ENCODE measurements at regions not wholly inside any gene's neighbourhood (a gene's known extent, or its start where the extent isn't known, plus 50 kb on each side); places are given as distances from the start of the nearest gene placed in this dataset.

DNA sequence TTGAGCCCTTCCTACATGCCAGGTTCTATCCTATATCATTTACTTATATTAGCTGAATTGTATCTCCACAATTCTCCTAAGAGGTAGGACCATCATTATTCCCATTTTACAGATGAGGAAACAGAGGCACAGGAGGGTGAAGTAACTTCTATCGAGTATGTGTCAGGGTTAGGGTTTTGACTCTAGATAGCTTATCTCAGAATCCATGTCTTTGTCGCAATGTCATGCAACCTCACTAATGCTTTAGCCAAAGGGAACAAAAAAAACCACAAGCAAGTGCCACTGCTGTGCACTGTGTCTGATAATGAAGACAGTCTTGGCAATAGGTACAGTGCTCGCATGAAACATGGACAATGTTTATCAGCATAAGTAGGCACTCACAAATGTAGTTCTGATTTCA, 95.4 kb upstream of the CLDN14 start:
- no peak for DNase-seq (ENCODE audit: low spot score)
- Histone ChIP-seq H3K4me3 (no peak overlapping the region), H3K36me3 (ENCODE audit: insufficient read depth) (no peaks in the 10 kb centered on the region), H4K20me1 (replicated peaks; ENCODE audit: insufficient read depth) (no peaks in the 10 kb centered on the region), H3F3A (replicated peaks; ENCODE audit: low read depth) (no peaks in the 10 kb centered on the region), H3K4me1 (ENCODE audit: insufficient read depth) (no peaks in the 10 kb centered on the region), H2AFZ (no peak overlapping the region), H3K4me2 (no peak overlapping the region), H3K79me2 (replicated peaks; ENCODE audit: insufficient read depth) (no peaks in the 10 kb centered on the region), H3K9me2 (ENCODE audit: insufficient read depth) (no peaks in the 10 kb centered on the region; the same call in 1 of the 2 replicates), H3K27me3 (ENCODE audit: insufficient read depth) (no peaks in the 10 kb centered on the region), H3K27ac (ENCODE audit: low read depth) (no peak overlapping the region)
- no peaks in the 10 kb centered on the region; the same call in 2 of the 3 replicates for H3K4me1 Mint-ChIP-seq
- no peaks in the 10 kb centered on the region for H3K36me3 Mint-ChIP-seq (ENCODE audit: low read depth)
- no peak for ATAC-seq
- H3K9me3 Mint-ChIP-seq: no peaks in the 10 kb centered on the region
- no peak overlapping the region for H3K27ac Mint-ChIP-seq
- peaks cover 4% of the 10 kb centered on the region for H3K27me3 Mint-ChIP-seq (ENCODE audit: insufficient read depth, low read depth, poor library complexity)
- TF ChIP-seq ZNF331 (CRISPR knock-in tag; IDR thresholded peaks at IDR 0.05; ENCODE audit: low read depth) (no peak), NANOG (IDR thresholded peaks at IDR 0.05; ENCODE audit: borderline replicate concordance) (no peak), CREB1 (CRISPR knock-in tag; IDR thresholded peaks at IDR 0.05; ENCODE audit: low read depth) (no peak), EZH2 (IDR thresholded peaks at IDR 0.05; ENCODE audit: low read depth, unreplicated experiment) (no peak), POLR2AphosphoS5 (IDR thresholded peaks at IDR 0.05; ENCODE audit: low read depth) (no peak), STAT1 (IDR thresholded peaks at IDR 0.05; ENCODE audit: unreplicated experiment) (no peak), EZH2phosphoT487 (IDR thresholded peaks at IDR 0.05; ENCODE audit: unreplicated experiment) (no peak), JUNB (IDR thresholded peaks at IDR 0.05; ENCODE audit: unreplicated experiment) (no peak), ZNF114 (CRISPR knock-in tag; IDR thresholded peaks at IDR 0.05) (no peak), ZNF462 (CRISPR knock-in tag; IDR thresholded peaks at IDR 0.05) (no peak)
- TF ChIP-seq, protein P1, sequence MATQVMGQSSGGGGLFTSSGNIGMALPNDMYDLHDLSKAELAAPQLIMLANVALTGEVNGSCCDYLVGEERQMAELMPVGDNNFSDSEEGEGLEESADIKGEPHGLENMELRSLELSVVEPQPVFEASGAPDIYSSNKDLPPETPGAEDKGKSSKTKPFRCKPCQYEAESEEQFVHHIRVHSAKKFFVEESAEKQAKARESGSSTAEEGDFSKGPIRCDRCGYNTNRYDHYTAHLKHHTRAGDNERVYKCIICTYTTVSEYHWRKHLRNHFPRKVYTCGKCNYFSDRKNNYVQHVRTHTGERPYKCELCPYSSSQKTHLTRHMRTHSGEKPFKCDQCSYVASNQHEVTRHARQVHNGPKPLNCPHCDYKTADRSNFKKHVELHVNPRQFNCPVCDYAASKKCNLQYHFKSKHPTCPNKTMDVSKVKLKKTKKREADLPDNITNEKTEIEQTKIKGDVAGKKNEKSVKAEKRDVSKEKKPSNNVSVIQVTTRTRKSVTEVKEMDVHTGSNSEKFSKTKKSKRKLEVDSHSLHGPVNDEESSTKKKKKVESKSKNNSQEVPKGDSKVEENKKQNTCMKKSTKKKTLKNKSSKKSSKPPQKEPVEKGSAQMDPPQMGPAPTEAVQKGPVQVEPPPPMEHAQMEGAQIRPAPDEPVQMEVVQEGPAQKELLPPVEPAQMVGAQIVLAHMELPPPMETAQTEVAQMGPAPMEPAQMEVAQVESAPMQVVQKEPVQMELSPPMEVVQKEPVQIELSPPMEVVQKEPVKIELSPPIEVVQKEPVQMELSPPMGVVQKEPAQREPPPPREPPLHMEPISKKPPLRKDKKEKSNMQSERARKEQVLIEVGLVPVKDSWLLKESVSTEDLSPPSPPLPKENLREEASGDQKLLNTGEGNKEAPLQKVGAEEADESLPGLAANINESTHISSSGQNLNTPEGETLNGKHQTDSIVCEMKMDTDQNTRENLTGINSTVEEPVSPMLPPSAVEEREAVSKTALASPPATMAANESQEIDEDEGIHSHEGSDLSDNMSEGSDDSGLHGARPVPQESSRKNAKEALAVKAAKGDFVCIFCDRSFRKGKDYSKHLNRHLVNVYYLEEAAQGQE (IDR thresholded peaks at IDR 0.05; ENCODE audit: unreplicated experiment): no peak
- TF ChIP-seq, protein P2, sequence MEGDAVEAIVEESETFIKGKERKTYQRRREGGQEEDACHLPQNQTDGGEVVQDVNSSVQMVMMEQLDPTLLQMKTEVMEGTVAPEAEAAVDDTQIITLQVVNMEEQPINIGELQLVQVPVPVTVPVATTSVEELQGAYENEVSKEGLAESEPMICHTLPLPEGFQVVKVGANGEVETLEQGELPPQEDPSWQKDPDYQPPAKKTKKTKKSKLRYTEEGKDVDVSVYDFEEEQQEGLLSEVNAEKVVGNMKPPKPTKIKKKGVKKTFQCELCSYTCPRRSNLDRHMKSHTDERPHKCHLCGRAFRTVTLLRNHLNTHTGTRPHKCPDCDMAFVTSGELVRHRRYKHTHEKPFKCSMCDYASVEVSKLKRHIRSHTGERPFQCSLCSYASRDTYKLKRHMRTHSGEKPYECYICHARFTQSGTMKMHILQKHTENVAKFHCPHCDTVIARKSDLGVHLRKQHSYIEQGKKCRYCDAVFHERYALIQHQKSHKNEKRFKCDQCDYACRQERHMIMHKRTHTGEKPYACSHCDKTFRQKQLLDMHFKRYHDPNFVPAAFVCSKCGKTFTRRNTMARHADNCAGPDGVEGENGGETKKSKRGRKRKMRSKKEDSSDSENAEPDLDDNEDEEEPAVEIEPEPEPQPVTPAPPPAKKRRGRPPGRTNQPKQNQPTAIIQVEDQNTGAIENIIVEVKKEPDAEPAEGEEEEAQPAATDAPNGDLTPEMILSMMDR (conservative IDR thresholded peaks at IDR 0.05; ENCODE audit: low read depth in 2 of 2): no peak
- TF ChIP-seq, protein P3, sequence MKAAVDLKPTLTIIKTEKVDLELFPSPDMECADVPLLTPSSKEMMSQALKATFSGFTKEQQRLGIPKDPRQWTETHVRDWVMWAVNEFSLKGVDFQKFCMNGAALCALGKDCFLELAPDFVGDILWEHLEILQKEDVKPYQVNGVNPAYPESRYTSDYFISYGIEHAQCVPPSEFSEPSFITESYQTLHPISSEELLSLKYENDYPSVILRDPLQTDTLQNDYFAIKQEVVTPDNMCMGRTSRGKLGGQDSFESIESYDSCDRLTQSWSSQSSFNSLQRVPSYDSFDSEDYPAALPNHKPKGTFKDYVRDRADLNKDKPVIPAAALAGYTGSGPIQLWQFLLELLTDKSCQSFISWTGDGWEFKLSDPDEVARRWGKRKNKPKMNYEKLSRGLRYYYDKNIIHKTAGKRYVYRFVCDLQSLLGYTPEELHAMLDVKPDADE (IDR thresholded peaks at IDR 0.05): no peak
- no peak overlapping the region for H3K4me3 Mint-ChIP-seq
